Testis (tissue), 2 donors: ENCODE measurements at regions not wholly inside any gene's neighbourhood (a gene's known extent, or its start where the extent isn't known, plus 50 kb on each side); places are given as distances from the start of the nearest gene placed in this dataset.

Experiments
- CTCF ChIP-seq, 3 experiments: fragments of 450-650 bp in 2 of 3; fragments of 200-600 bp in 1 of 3; sonication (generic) in 1 of 3; IDR thresholded peaks; one replicate each; pipeline ENCODE4 v1.5.1; 2016 to 2019; ENCODE audit warnings: antibody characterized with exemption in 3 of 3, mild to moderate bottlenecking in 2 of 3, moderate library complexity in 1 of 3
- POLR2A ChIP-seq: fragments of 450-650 bp; IDR thresholded peaks from one replicate; pipeline ENCODE4 v1.6.1; 2017; ENCODE audit warnings: antibody characterized with exemption, mild to moderate bottlenecking, moderate library complexity

GRCh38 chr14:54221432-54221803, 175.4 kb upstream of the CDKN3 start:
- TF ChIP-seq CTCF (IDR thresholded peaks at IDR 0.05): no peak
- TF ChIP-seq POLR2A: no peak
